Upper lobe of left lung (tissue), 6 donors: ENCODE measurements at regions not wholly inside any gene's neighbourhood (a gene's known extent, or its start where the extent isn't known, plus 50 kb on each side); places are given as distances from the start of the nearest gene placed in this dataset.

Experiments used
- ATAC-seq, 2 donors: fragments of 200-7000 bp; cut with Tn5 transposase; one replicate each; pipeline ENCODE4 v1.9.1; 2022; ENCODE audit warnings: mild to moderate bottlenecking in 2 of 2, moderate library complexity in 2 of 2; ENCODE audit not compliant: low FRiP score in 2 of 2
- DNase-seq, 2 donors: peaks; one replicate each; pipeline ENCODE4 v3.0.0-alpha.2; 2019 to 2020
- H3K27ac ChIP-seq, 4 donors: fragments of 200-600 bp; sonication (generic); one replicate each; pipeline ENCODE4 v1.5.1; 2016 to 2019
- H3K27me3 ChIP-seq, 4 donors: fragments of 200-600 bp; sonication (generic); one replicate each; pipeline ENCODE4 v1.5.1; 2017 to 2019
- H3K36me3 ChIP-seq, 4 donors: fragments of 200-600 bp; sonication (generic); one replicate each; pipeline ENCODE4 v1.5.1; 2016 to 2019
- H3K4me1 ChIP-seq, 4 donors: fragments of 200-600 bp; sonication (generic); one replicate each; pipeline ENCODE4 v1.5.1; 2018 to 2019
- H3K4me3 ChIP-seq, 4 donors: fragments of 200-600 bp; sonication (generic); one replicate each; pipeline ENCODE4 v1.5.1; 2017 to 2019; ENCODE audit warnings: mild to moderate bottlenecking in 2 of 4, moderate library complexity in 1 of 4
- H3K9me3 ChIP-seq, 4 donors: fragments of 200-600 bp; sonication (generic); one replicate each; pipeline ENCODE4 v1.5.1; 2018 to 2019
- CTCF ChIP-seq, 6 experiments: fragments of 450-650 bp in 4 of 6; fragments of 200-600 bp in 2 of 6; sonication (generic) in 2 of 6; IDR thresholded peaks; one replicate each; pipeline ENCODE4 v1.5.1; 2016 to 2019; ENCODE audit warnings: antibody characterized with exemption in 6 of 6
- EP300 ChIP-seq, 4 donors: sonication (generic); formaldehyde crosslinking; IDR thresholded peaks; one replicate each; pipeline ENCODE4 v1.5.1; 2017; ENCODE audit warnings: antibody characterized with exemption in 4 of 4, control low read depth in 2 of 4
- POLR2A ChIP-seq, 4 donors: fragments of 450-650 bp; IDR thresholded peaks; one replicate each; pipeline ENCODE4 v1.5.1; 2016 to 2017; ENCODE audit warnings: antibody characterized with exemption in 4 of 4, mild to moderate bottlenecking in 2 of 4
- POLR2AphosphoS5 ChIP-seq, 2 donors: sonication (generic); formaldehyde crosslinking; IDR thresholded peaks; one replicate each; pipeline ENCODE4 v1.5.1; 2017; ENCODE audit warnings: antibody characterized with exemption in 2 of 2
- WGBS, 2 donors: methylation state at CpG; one replicate each; pipeline ENCODE4 v1.1.5; 2017 to 2018; 5-methylcytosine and 5-hydroxymethylcytosine counted together
- donor health status: DM: no; HTN: no; CAD: no; lungs with moderate emphysema.
- donor health status: DM: no; HTN: yes; CAD: no; lungs with severe emphysema.

- WGBS, 2 donors, result 94 to 95% methylated on average over 10 of the region's 10 CpGs
- ATAC-seq, result no peak
- Histone ChIP-seq H3K4me1 (no peaks in the 10 kb centered on the region), H3K27ac (no peak overlapping the region), H3K27me3 (no peaks in the 10 kb centered on the region), H3K9me3 (no peaks in the 10 kb centered on the region), H3K4me3 (no peak overlapping the region), H3K36me3 (no peaks in the 10 kb centered on the region)
- no peak for DNase-seq
- no peak for TF ChIP-seq EP300 (IDR thresholded peaks at IDR 0.05)
- TF ChIP-seq CTCF (IDR thresholded peaks at IDR 0.05), result no peak
- TF ChIP-seq POLR2AphosphoS5 (IDR thresholded peaks at IDR 0.05), result no peak
- no peak for TF ChIP-seq POLR2A (IDR thresholded peaks at IDR 0.05)
Measured at GRCh38 chr21:31460980-31461379, 116.9 kb upstream of the TIAM1 start.

- no peaks in the 10 kb centered on the region for H3K36me3 ChIP-seq
- no peak overlapping the region for H3K27ac ChIP-seq
- H3K27me3 ChIP-seq, result no peaks in the 10 kb centered on the region
- H3K9me3 ChIP-seq, result no peaks in the 10 kb centered on the region
- ATAC-seq (no peak), DNase-seq (no peak)
- H3K4me3 ChIP-seq, result no peak overlapping the region
- 93 to 98% methylated on average over 3 of the region's 3 CpGs for WGBS, 2 donors
- TF ChIP-seq POLR2AphosphoS5 (IDR thresholded peaks at IDR 0.05), result no peak
- no peaks in the 10 kb centered on the region for H3K4me1 ChIP-seq
Measured at GRCh38 chr21:31459457-31459856, 115.4 kb upstream of the TIAM1 start.

- WGBS, 2 donors, result 67 to 88% methylated on average over 1 of the region's 1 CpG
- DNase-seq (no peak), ATAC-seq (no peak)
- no peak for TF ChIP-seq POLR2A (IDR thresholded peaks at IDR 0.05)
- TF ChIP-seq POLR2AphosphoS5 (IDR thresholded peaks at IDR 0.05), result no peak
- no peak for TF ChIP-seq EP300 (IDR thresholded peaks at IDR 0.05)
- no peak for TF ChIP-seq CTCF (IDR thresholded peaks at IDR 0.05)
- no peak overlapping the region for H3K4me3 ChIP-seq
- H3K27me3 ChIP-seq, result no peaks in the 10 kb centered on the region
- H3K9me3 ChIP-seq, result no peaks in the 10 kb centered on the region
- H3K27ac ChIP-seq, result no peak overlapping the region
- no peaks in the 10 kb centered on the region for H3K36me3 ChIP-seq
- no peaks in the 10 kb centered on the region for H3K4me1 ChIP-seq
Measured at GRCh38 chr21:31457675-31458074, 113.6 kb upstream of the TIAM1 start.

- no peak for TF ChIP-seq POLR2A (IDR thresholded peaks at IDR 0.05)
- TF ChIP-seq POLR2AphosphoS5 (IDR thresholded peaks at IDR 0.05), result no peak
- no peak for TF ChIP-seq CTCF (IDR thresholded peaks at IDR 0.05)
- no peak for TF ChIP-seq EP300 (IDR thresholded peaks at IDR 0.05)
- no peak overlapping the region for H3K4me3 ChIP-seq
- no peak for ATAC-seq
- DNase-seq, result peak in 1 of 2 donors; percentile 10
- no peak overlapping the region for H3K27ac ChIP-seq
- H3K4me1 ChIP-seq, result no peaks in the 10 kb centered on the region
- WGBS, 2 donors, result 72 to 77% methylated on average over 6 of the region's 6 CpGs
- H3K36me3 ChIP-seq, result no peaks in the 10 kb centered on the region
- no peaks in the 10 kb centered on the region for H3K27me3 ChIP-seq
- H3K9me3 ChIP-seq, result no peaks in the 10 kb centered on the region
Measured at GRCh38 chr21:31456201-31456600, 112.1 kb upstream of the TIAM1 start.

GRCh38 chr21:31455506-31455905, 111.4 kb upstream of the TIAM1 start:
- Histone ChIP-seq H3K27ac (no peak overlapping the region), H3K9me3 (no peaks in the 10 kb centered on the region), H3K27me3 (no peaks in the 10 kb centered on the region), H3K4me3 (no peak overlapping the region), H3K36me3 (no peaks in the 10 kb centered on the region), H3K4me1 (no peaks in the 10 kb centered on the region)
- no peak for DNase-seq
- no peak for TF ChIP-seq POLR2A (IDR thresholded peaks at IDR 0.05)
- TF ChIP-seq EP300 (IDR thresholded peaks at IDR 0.05), result no peak
- WGBS, 2 donors, result 84 to 86% methylated on average over 4 of the region's 4 CpGs
- no peak for ATAC-seq

- 94% methylated on average over 9 of the region's 9 CpGs for WGBS, 2 donors
- DNase-seq (peak in 1 of 2 donors; percentile 50), ATAC-seq (no peak)
- no peaks in the 10 kb centered on the region for H3K27me3 ChIP-seq
- H3K36me3 ChIP-seq, result no peaks in the 10 kb centered on the region
- no peaks in the 10 kb centered on the region for H3K9me3 ChIP-seq
- no peak overlapping the region for H3K4me3 ChIP-seq
- TF ChIP-seq POLR2AphosphoS5 (IDR thresholded peaks at IDR 0.05) (no peak), CTCF (IDR thresholded peaks at IDR 0.05) (no peak), POLR2A (IDR thresholded peaks at IDR 0.05) (no peak), EP300 (IDR thresholded peaks at IDR 0.05) (no peak)
- H3K4me1 ChIP-seq, result no peaks in the 10 kb centered on the region
- H3K27ac ChIP-seq, result no peak overlapping the region
Measured at GRCh38 chr21:31450980-31451379, 106.9 kb upstream of the TIAM1 start.
